GM18519 (cell line): ENCODE measurements at regions not wholly inside any gene's neighbourhood (a gene's known extent, or its start where the extent isn't known, plus 50 kb on each side); places are given as distances from the start of the nearest gene placed in this dataset.

Experiments
- ATAC-seq: cut with Tn5 transposase; IDR thresholded peaks from one replicate; pipeline ENCODE4 v1.9.1; 2021; ENCODE audit warnings: mild to moderate bottlenecking, moderate library complexity; ENCODE audit not compliant: unreplicated experiment, low FRiP score

GRCh38 chr13:47036294-47037008 is 139.6 kb upstream of the HTR2A start:
- ATAC-seq: peak; percentile 99

- no peak for ATAC-seq
Observed at GRCh38 chr13:47033216-47033615, 136.4 kb upstream of the HTR2A start.

GRCh38 chr13:47027780-47028437 is 131.1 kb upstream of the HTR2A start:
- no peak for ATAC-seq

- ATAC-seq: no peak
Observed at GRCh38 chr13:47025791-47026447, 129.1 kb upstream of the HTR2A start.

- no peak for ATAC-seq
Observed at GRCh38 chr13:47019977-47020376, 123.1 kb upstream of the HTR2A start.

GRCh38 chr13:47017476-47017875 is 120.6 kb upstream of the HTR2A start:
- ATAC-seq: no peak

- no peak for ATAC-seq
Observed at GRCh38 chr13:47008318-47008717, 111.5 kb upstream of the HTR2A start.

GRCh38 chr13:47005756-47006414 is 109.0 kb upstream of the HTR2A start:
- no peak for ATAC-seq

- ATAC-seq: no peak
Observed at GRCh38 chr13:47004540-47004939, 107.7 kb upstream of the HTR2A start.

- no peak for ATAC-seq
Observed at GRCh38 chr13:47004027-47004426, 107.2 kb upstream of the HTR2A start.

- no peak for ATAC-seq
Observed at GRCh38 chr13:47000165-47000564, 103.3 kb upstream of the HTR2A start.

- peak; percentile 37 for ATAC-seq
Observed at GRCh38 chr13:46996316-46997030, 99.6 kb upstream of the HTR2A start.

GRCh38 chr13:46995874-46996273 is 99.0 kb upstream of the HTR2A start:
- peak; percentile 87 for ATAC-seq

GRCh38 chr13:46994492-46994891 is 97.6 kb upstream of the HTR2A start:
- ATAC-seq: no peak

- ATAC-seq: no peak
Observed at GRCh38 chr13:46992383-46992952, 95.6 kb upstream of the HTR2A start.

- ATAC-seq: peak; percentile 69
Observed at GRCh38 chr13:46983881-46984280, 87.0 kb upstream of the HTR2A start.

GRCh38 chr13:46982856-46983582 is 86.2 kb upstream of the HTR2A start:
- ATAC-seq: peak; percentile 90

- ATAC-seq: no peak
Observed at GRCh38 chr13:46975173-46975572, 78.3 kb upstream of the HTR2A start.

- ATAC-seq: no peak
Observed at GRCh38 chr13:46968450-46968849, 71.6 kb upstream of the HTR2A start.
